Naive thymus-derived CD4-positive, alpha-beta T cell (primary cell): ENCODE measurements at regions not wholly inside any gene's neighbourhood (a gene's known extent, or its start where the extent isn't known, plus 50 kb on each side); places are given as distances from the start of the nearest gene placed in this dataset.

Experiments
- ATAC-seq: fragments of 150-1000 bp; cut with Tn5 transposase; 2 replicates; pipeline ENCODE4 v1.10.0; 2021; ENCODE audit warnings: mild to moderate bottlenecking, moderate library complexity
- CTCF ChIA-PET: fragments of 350-600 bp; sonication (Branson Sonifier 250); formaldehyde crosslinking; loops from one replicate; lab custom pipeline; 2021; ENCODE audit warnings: antibody characterized with exemption; lab: Charles Lee
- POLR2A ChIA-PET: fragments of 350-600 bp; sonication (Branson Sonifier 250); formaldehyde crosslinking; loops from one replicate; lab custom pipeline; 2021; ENCODE audit warnings: antibody characterized with exemption, inconsistent platforms; lab: Charles Lee
- DNase-seq, 9 donors: peaks; one replicate each; pipeline versions ENCODE4 v3.0.0 to v3.0.0-alpha.2; 2020 to 2022; ENCODE audit warnings: mixed read lengths in 1 of 9
- H3K27ac ChIP-seq: one replicate; pipeline ENCODE4 v1.7.0; 2013; ENCODE audit warnings: mild to moderate bottlenecking, low read depth, low read length, moderate library complexity
- H3K27me3 ChIP-seq, 2 donors: one replicate each; pipeline ENCODE4 v1.7.0; 2013; ENCODE audit warnings: low read length in 2 of 2, mild to moderate bottlenecking in 2 of 2, moderate library complexity in 2 of 2; ENCODE audit not compliant: control insufficient read depth in 2 of 2, insufficient read depth in 2 of 2
- H3K36me3 ChIP-seq, 3 experiments: 1 replicate in 2 of 3; 2 replicates in 1 of 3; pipeline ENCODE4 v1.7.0; 2013; ENCODE audit warnings: low read length in 3 of 3, mild to moderate bottlenecking in 3 of 3, moderate library complexity in 1 of 3; ENCODE audit not compliant: insufficient read depth in 3 of 3, control insufficient read depth in 2 of 3
- H3K4me1 ChIP-seq, 2 donors: one replicate each; pipeline ENCODE4 v1.7.0; 2013; ENCODE audit warnings: low read length in 2 of 2, mild to moderate bottlenecking in 2 of 2, moderate library complexity in 1 of 2; ENCODE audit not compliant: control insufficient read depth in 2 of 2, insufficient read depth in 2 of 2
- H3K4me3 ChIP-seq: 2 replicates; pipeline ENCODE4 v1.7.0; 2013; ENCODE audit warnings: mild to moderate bottlenecking, low read length
- H3K9me3 ChIP-seq, 3 experiments: 1 replicate in 2 of 3; 2 replicates in 1 of 3; pipeline ENCODE4 v1.7.0; 2013; ENCODE audit warnings: low read length in 3 of 3; ENCODE audit not compliant: control insufficient read depth in 2 of 3
- H3K27ac Mint-ChIP-seq, 9 donors: one replicate each; pipeline ENCODE4 v1.8.0; 2020 to 2022; ENCODE audit warnings: mixed read lengths in 9 of 9, mild to moderate bottlenecking in 8 of 9, moderate library complexity in 5 of 9, inconsistent platforms in 2 of 9
- H3K27me3 Mint-ChIP-seq, 5 donors: one replicate each; pipeline ENCODE4 v1.8.0; 2021 to 2022; ENCODE audit warnings: mixed read lengths in 5 of 5, mild to moderate bottlenecking in 1 of 5
- H3K36me3 Mint-ChIP-seq, 5 donors: one replicate each; pipeline ENCODE4 v1.8.0; 2020 to 2022; ENCODE audit warnings: mixed read lengths in 5 of 5, mild to moderate bottlenecking in 3 of 5, inconsistent platforms in 1 of 5
- H3K4me1 Mint-ChIP-seq, 7 donors: one replicate each; pipeline ENCODE4 v1.8.0; 2020 to 2022; ENCODE audit warnings: mixed read lengths in 7 of 7, mild to moderate bottlenecking in 3 of 7, inconsistent platforms in 1 of 7
- H3K4me3 Mint-ChIP-seq, 10 donors: one replicate each; pipeline ENCODE4 v1.8.0; 2020 to 2022; ENCODE audit warnings: mild to moderate bottlenecking in 10 of 10, mixed read lengths in 10 of 10, moderate library complexity in 6 of 10, inconsistent platforms in 2 of 10
- H3K9me3 Mint-ChIP-seq, 11 donors: one replicate each; pipeline ENCODE4 v1.8.0; 2020 to 2022; ENCODE audit warnings: mixed read lengths in 11 of 11, mild to moderate bottlenecking in 4 of 11, inconsistent platforms in 1 of 11, moderate library complexity in 1 of 11
- intact Hi-C, 2 donors: fragments of 100-400 bp; cut with micrococcal nuclease; formaldehyde crosslinking; loops; one replicate each; pipeline ENCODE4 v1.15.1; 2023

DNA sequence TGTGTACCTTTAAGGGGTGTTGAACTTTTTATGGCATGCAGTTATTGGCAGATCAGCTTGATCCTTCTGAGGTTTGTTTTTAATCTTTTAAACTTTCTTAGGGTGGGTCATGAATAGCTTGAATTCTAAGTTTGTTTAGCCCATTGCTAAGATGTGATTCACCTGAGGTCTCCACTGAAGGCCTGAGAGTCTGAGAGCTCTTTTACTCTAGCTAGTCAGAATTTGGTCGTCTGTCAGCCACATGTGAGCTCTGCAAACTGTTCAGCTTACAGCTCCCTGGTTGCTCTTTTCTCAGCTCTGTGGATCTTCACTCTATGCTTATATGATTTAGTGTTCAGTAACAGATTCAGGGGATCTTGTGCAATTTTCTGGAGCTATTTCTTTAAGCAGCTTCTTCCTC lies 161.3 kb downstream of the ABHD5 start:
- no peaks in the 10 kb centered on the region for H3K9me3 ChIP-seq
- Mint-ChIP-seq H3K9me3 (peaks cover 0 to 39% (median 10%) of the 10 kb centered on the region in 11 donors), H3K36me3 (peaks cover 0 to 4% (median 0%) of the 10 kb centered on the region in 5 donors), H3K27ac (no peak overlapping the region), H3K4me3 (no peak overlapping the region), H3K4me1 (peaks cover 0 to 5% (median 4%) of the 10 kb centered on the region in 7 donors), H3K27me3 (peaks cover 34 to 61% (median 50%) of the 10 kb centered on the region in 5 donors)
- ATAC-seq: no peak
- no peaks in the 10 kb centered on the region for H3K27me3 ChIP-seq
- POLR2A ChIA-PET: no interaction called here
- H3K4me1 ChIP-seq: no peaks in the 10 kb centered on the region
- no peak overlapping the region for H3K27ac ChIP-seq
- CTCF ChIA-PET: no interaction called here
- no peaks in the 10 kb centered on the region for H3K36me3 ChIP-seq
- intact Hi-C loops: no loop called here
- DNase-seq: no peak
- H3K4me3 ChIP-seq: no peak overlapping the region

GRCh38 chr3:43854283-43854682 lies 163.5 kb downstream of the ABHD5 start:
- ATAC-seq (no peak), DNase-seq (no peak)
- Histone ChIP-seq H3K4me1 (no peaks in the 10 kb centered on the region), H3K27me3 (no peaks in the 10 kb centered on the region), H3K27ac (no peak overlapping the region), H3K36me3 (no peaks in the 10 kb centered on the region), H3K9me3 (no peaks in the 10 kb centered on the region), H3K4me3 (no peak overlapping the region)
- Mint-ChIP-seq H3K36me3 (peaks cover 0 to 4% (median 0%) of the 10 kb centered on the region in 5 donors), H3K27ac (no peak overlapping the region), H3K9me3 (peaks cover 0 to 18% (median 4%) of the 10 kb centered on the region in 11 donors), H3K4me1 (peaks cover 0 to 5% (median 4%) of the 10 kb centered on the region in 7 donors), H3K27me3 (peaks cover 49 to 76% (median 70%) of the 10 kb centered on the region in 5 donors), H3K4me3 (no peak overlapping the region)
- intact Hi-C loops: no loop called here
- CTCF ChIA-PET: no interaction called here
- POLR2A ChIA-PET: no interaction called here

- ATAC-seq: no peak
- peaks cover 50 to 81% (median 74%) of the 10 kb centered on the region in 5 donors for H3K27me3 Mint-ChIP-seq
- peaks cover 0 to 12% (median 2%) of the 10 kb centered on the region in 11 donors for H3K9me3 Mint-ChIP-seq
- Histone ChIP-seq H3K27ac (no peak overlapping the region), H3K27me3 (no peaks in the 10 kb centered on the region), H3K9me3 (no peaks in the 10 kb centered on the region), H3K4me3 (no peak overlapping the region), H3K4me1 (no peaks in the 10 kb centered on the region), H3K36me3 (no peaks in the 10 kb centered on the region)
- peaks cover 0 to 4% (median 0%) of the 10 kb centered on the region in 5 donors for H3K36me3 Mint-ChIP-seq
- H3K4me3 Mint-ChIP-seq: no peak overlapping the region
- H3K27ac Mint-ChIP-seq: no peak overlapping the region
- peaks cover 0 to 5% (median 4%) of the 10 kb centered on the region in 7 donors for H3K4me1 Mint-ChIP-seq
- ChIA-PET POLR2A (no interaction called here), CTCF (interaction anchor here (1.1 kb wide), 1 partner anchor 9 kb away, joined by 5 read pairs; no protein-coding TSS in a partner anchor)
- intact Hi-C loops: loop anchor here in 1 of 2 donors (1.0 kb wide), 1 partner anchor 343 kb away; no protein-coding TSS in a partner anchor
- no peak for DNase-seq
Observed at GRCh38 chr3:43854916-43855315, 164.2 kb downstream of the ABHD5 start.

DNA sequence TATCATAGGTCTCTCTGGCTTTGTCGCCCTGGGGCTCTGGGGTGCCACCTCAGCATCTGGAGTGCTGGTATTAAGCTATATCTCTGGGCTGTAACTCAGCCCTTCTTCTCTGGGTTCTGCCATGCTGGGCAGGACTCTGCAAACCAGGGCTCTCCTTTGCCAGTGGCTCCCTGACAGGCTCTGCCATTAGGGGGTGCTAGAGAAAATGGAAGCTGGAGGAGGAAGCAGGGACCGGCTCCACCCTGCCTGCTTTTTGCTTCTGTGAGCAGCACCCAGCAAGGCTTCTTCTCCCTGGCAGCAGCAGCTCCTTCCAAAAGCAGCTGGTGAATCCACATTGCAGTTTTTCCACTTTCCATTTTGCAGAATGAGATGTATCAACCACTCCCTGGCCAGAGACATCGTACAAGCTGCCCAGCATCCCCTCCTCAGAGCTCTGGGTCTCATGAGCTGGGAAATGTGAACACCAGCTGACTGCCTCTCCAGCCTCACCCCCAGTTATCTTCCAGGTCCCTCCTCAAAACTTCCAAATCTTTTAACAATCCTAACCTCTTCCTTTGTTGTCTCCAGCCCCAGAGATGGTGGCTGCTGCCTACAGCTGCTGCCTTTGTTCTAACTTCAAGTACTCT lies 165.0 kb downstream of the ABHD5 start:
- no peak overlapping the region for H3K27ac ChIP-seq
- Mint-ChIP-seq H3K36me3 (peaks cover 0 to 4% (median 0%) of the 10 kb centered on the region in 5 donors), H3K27ac (no peak overlapping the region), H3K9me3 (peaks cover 0 to 9% (median 0%) of the 10 kb centered on the region in 11 donors), H3K4me1 (peaks cover 0 to 5% (median 4%) of the 10 kb centered on the region in 7 donors), H3K27me3 (peaks cover 53 to 77% (median 73%) of the 10 kb centered on the region in 5 donors), H3K4me3 (no peak overlapping the region)
- ATAC-seq (peak; percentile 61), DNase-seq (peak in 7 of 9 donors; percentile 12 to 38 (median 24))
- H3K4me3 ChIP-seq: no peak overlapping the region
- H3K27me3 ChIP-seq: no peaks in the 10 kb centered on the region
- ChIA-PET POLR2A (no interaction called here), CTCF (interaction anchor here (1.1 kb wide), 1 partner anchor 9 kb away, joined by 5 read pairs; no protein-coding TSS in a partner anchor)
- intact Hi-C loops: loop anchor here in 1 of 2 donors (1.0 kb wide), 1 partner anchor 343 kb away; no protein-coding TSS in a partner anchor
- H3K4me1 ChIP-seq: no peaks in the 10 kb centered on the region
- no peaks in the 10 kb centered on the region for H3K36me3 ChIP-seq
- no peaks in the 10 kb centered on the region for H3K9me3 ChIP-seq

GRCh38 chr3:43856351-43856750 lies 165.6 kb downstream of the ABHD5 start:
- peaks cover 0 to 6% (median 0%) of the 10 kb centered on the region in 11 donors for H3K9me3 Mint-ChIP-seq
- H3K27ac Mint-ChIP-seq: no peak overlapping the region
- ATAC-seq: no peak
- POLR2A ChIA-PET: no interaction called here
- no peak overlapping the region for H3K27ac ChIP-seq
- H3K27me3 ChIP-seq: no peaks in the 10 kb centered on the region
- H3K27me3 Mint-ChIP-seq: peaks cover 51 to 77% (median 74%) of the 10 kb centered on the region in 5 donors
- H3K4me3 ChIP-seq: no peak overlapping the region
- peaks cover 0 to 4% (median 0%) of the 10 kb centered on the region in 5 donors for H3K36me3 Mint-ChIP-seq
- CTCF ChIA-PET: interaction anchor here (1.1 kb wide), 1 partner anchor 10 kb away, joined by 5 read pairs; no protein-coding TSS in a partner anchor
- H3K36me3 ChIP-seq: no peaks in the 10 kb centered on the region
- no peak overlapping the region for H3K4me3 Mint-ChIP-seq
- H3K4me1 Mint-ChIP-seq: peaks cover 0 to 5% (median 4%) of the 10 kb centered on the region in 7 donors
- no peaks in the 10 kb centered on the region for H3K4me1 ChIP-seq
- intact Hi-C loops: no loop called here
- no peaks in the 10 kb centered on the region for H3K9me3 ChIP-seq
- no peak for DNase-seq

- H3K27ac Mint-ChIP-seq: no peak overlapping the region
- H3K27me3 Mint-ChIP-seq: peaks cover 47 to 78% (median 73%) of the 10 kb centered on the region in 5 donors
- no peaks in the 10 kb centered on the region for H3K36me3 ChIP-seq
- DNase-seq (no peak), ATAC-seq (no peak)
- peaks cover 0 to 2% (median 0%) of the 10 kb centered on the region in 5 donors for H3K36me3 Mint-ChIP-seq
- H3K9me3 ChIP-seq: no peaks in the 10 kb centered on the region
- peaks cover 0 to 5% (median 4%) of the 10 kb centered on the region in 7 donors for H3K4me1 Mint-ChIP-seq
- H3K9me3 Mint-ChIP-seq: peaks cover 0 to 2% (median 0%) of the 10 kb centered on the region in 11 donors
- H3K4me3 Mint-ChIP-seq: no peak overlapping the region
- intact Hi-C loops: no loop called here
- no peak overlapping the region for H3K27ac ChIP-seq
- POLR2A ChIA-PET: no interaction called here
- CTCF ChIA-PET: no interaction called here
- H3K4me1 ChIP-seq: no peaks in the 10 kb centered on the region
- H3K4me3 ChIP-seq: no peak overlapping the region
- no peaks in the 10 kb centered on the region for H3K27me3 ChIP-seq
Observed at GRCh38 chr3:43856761-43857160, 166.0 kb downstream of the ABHD5 start.
